ENCODE measurements at regions not wholly inside any gene's neighbourhood (a gene's known extent, or its start where the extent isn't known, plus 50 kb on each side); places are given as distances from the start of the nearest gene placed in this dataset.

DNA sequence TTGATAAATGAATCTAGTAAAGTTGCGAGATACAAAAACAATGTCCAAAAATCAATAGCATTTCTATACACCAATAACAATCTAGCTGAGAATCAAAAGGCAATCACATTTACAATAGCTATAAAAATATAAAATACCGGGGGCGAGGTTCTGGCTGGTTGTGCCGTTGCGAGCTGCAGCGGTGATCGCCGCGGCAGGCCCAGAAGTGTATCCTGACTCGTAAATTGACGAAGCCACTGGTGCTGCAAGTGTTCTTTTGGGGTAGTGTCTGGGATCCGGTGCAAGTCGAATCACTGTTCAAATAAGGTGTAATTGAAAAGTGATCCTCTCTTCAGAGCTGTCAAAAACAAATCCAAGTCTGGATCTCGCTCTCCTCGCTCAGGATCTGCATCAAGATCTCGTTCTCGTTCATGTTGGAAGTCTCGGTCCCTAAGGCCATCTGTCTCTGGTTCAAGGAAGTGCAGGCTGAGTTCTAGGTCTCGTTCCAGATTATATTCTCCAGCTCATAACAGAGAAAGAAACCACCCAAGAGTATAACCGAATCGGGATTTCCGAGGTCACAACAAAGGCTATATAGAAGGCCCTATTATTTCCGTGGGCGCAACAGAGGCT is 80.1 kb upstream of the STT3B start:
- H4K91ac ChIP-seq (ENCODE audit: insufficient read depth, low read depth, low read length), result no peak overlapping the region
- DNase-seq (no peak), ATAC-seq (ENCODE audit: low read depth) (no peak)
- no peak overlapping the region for H3K4ac ChIP-seq (ENCODE audit: low read depth, low read length)
- no peak overlapping the region for H3K4me2 ChIP-seq (ENCODE audit: low read depth, low read length)
- no peak overlapping the region for H3K4me3 ChIP-seq (ENCODE audit: insufficient read depth, low read depth, low read length)
- no peak overlapping the region for H4K8ac ChIP-seq (ENCODE audit: low read depth in 2 of 2, low read length in 2 of 2)
- no peaks in the 10 kb centered on the region for H3K79me1 ChIP-seq (ENCODE audit: low read depth in 1 of 2, low read length in 2 of 2)
- no peaks in the 10 kb centered on the region for H3K9me3 ChIP-seq (ENCODE audit: control insufficient read depth, insufficient read depth, low read length)
- CTCF ChIA-PET, result no interaction called here
- no peak overlapping the region for H2BK120ac ChIP-seq (ENCODE audit: low read depth, low read length)
- no peak overlapping the region for H3K23ac ChIP-seq (ENCODE audit: low read depth, low read length)
- dilution Hi-C loops (cut with HindIII; ENCODE audit: low sequenced_read_pairs, unreplicated experiment), result no loop called here
- POLR2A ChIA-PET (ENCODE audit: unreplicated experiment), result no interaction called here
- no peak overlapping the region for H3K14ac ChIP-seq (replicated peaks; ENCODE audit: low read depth, low read length)
- H3K9me1 ChIP-seq (ENCODE audit: insufficient read depth, low read length), result no peaks in the 10 kb centered on the region
- H4K5ac ChIP-seq (ENCODE audit: low read depth, low read length), result no peak overlapping the region
- TF ChIP-seq, protein P1, sequence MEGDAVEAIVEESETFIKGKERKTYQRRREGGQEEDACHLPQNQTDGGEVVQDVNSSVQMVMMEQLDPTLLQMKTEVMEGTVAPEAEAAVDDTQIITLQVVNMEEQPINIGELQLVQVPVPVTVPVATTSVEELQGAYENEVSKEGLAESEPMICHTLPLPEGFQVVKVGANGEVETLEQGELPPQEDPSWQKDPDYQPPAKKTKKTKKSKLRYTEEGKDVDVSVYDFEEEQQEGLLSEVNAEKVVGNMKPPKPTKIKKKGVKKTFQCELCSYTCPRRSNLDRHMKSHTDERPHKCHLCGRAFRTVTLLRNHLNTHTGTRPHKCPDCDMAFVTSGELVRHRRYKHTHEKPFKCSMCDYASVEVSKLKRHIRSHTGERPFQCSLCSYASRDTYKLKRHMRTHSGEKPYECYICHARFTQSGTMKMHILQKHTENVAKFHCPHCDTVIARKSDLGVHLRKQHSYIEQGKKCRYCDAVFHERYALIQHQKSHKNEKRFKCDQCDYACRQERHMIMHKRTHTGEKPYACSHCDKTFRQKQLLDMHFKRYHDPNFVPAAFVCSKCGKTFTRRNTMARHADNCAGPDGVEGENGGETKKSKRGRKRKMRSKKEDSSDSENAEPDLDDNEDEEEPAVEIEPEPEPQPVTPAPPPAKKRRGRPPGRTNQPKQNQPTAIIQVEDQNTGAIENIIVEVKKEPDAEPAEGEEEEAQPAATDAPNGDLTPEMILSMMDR (conservative IDR thresholded peaks at IDR 0.05; ENCODE audit: low read depth, low read length), result no peak
- TF ChIP-seq RAD21 (IDR thresholded peaks at IDR 0.05; ENCODE audit: low read length) (no peak), SMC3 (IDR thresholded peaks at IDR 0.05; ENCODE audit: low read depth, low read length) (no peak), RFX5 (IDR thresholded peaks at IDR 0.05; ENCODE audit: low read depth, low read length) (no peak), RCOR1 (IDR thresholded peaks at IDR 0.05; ENCODE audit: insufficient replicate concordance, low read length) (no peak), CEBPB (IDR thresholded peaks at IDR 0.05; ENCODE audit: low read depth, low read length) (no peak), CHD1 (IDR thresholded peaks at IDR 0.05; ENCODE audit: low read depth, low read length) (no peak), FOS (IDR thresholded peaks at IDR 0.05; ENCODE audit: low read depth, low read length) (no peak), MAZ (IDR thresholded peaks at IDR 0.05; ENCODE audit: borderline replicate concordance, low read depth, low read length) (no peak), ELK1 (IDR thresholded peaks at IDR 0.05; ENCODE audit: borderline replicate concordance, low read depth, low read length) (no peak), POLR2A (IDR thresholded peaks at IDR 0.05; ENCODE audit: low read depth, low read length) (no peak), MXI1 (IDR thresholded peaks at IDR 0.05; ENCODE audit: borderline replicate concordance, low read depth, low read length) (no peak), MAFK (IDR thresholded peaks at IDR 0.05; ENCODE audit: low read depth, low read length) (no peak), BHLHE40 (IDR thresholded peaks at IDR 0.05; ENCODE audit: low read depth, low read length) (no peak)
- TF ChIP-seq, protein P2, sequence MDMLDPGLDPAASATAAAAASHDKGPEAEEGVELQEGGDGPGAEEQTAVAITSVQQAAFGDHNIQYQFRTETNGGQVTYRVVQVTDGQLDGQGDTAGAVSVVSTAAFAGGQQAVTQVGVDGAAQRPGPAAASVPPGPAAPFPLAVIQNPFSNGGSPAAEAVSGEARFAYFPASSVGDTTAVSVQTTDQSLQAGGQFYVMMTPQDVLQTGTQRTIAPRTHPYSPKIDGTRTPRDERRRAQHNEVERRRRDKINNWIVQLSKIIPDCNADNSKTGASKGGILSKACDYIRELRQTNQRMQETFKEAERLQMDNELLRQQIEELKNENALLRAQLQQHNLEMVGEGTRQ (IDR thresholded peaks at IDR 0.05; ENCODE audit: low read depth, low read length), result no peak
- in situ Hi-C loops (cut with MboI; ENCODE audit: low sequenced_read_pairs), result no loop called here
- no peak overlapping the region for H3K9ac ChIP-seq (ENCODE audit: low read depth, low read length)
- no peak overlapping the region for H2AK5ac ChIP-seq (ENCODE audit: low read depth, low read length)
- no peak overlapping the region for H2AFZ ChIP-seq (replicated peaks; ENCODE audit: low read length, poor library complexity)
- no peaks in the 10 kb centered on the region for H3K36me3 ChIP-seq (ENCODE audit: control insufficient read depth, insufficient read depth, low read length)
- H2AK9ac ChIP-seq (replicated peaks; ENCODE audit: low read depth, low read length, poor library complexity), result no peak overlapping the region
- H2BK5ac ChIP-seq (ENCODE audit: low read depth, low read length, poor library complexity, severe bottlenecking), result no peak overlapping the region
- no peak overlapping the region for H2BK15ac ChIP-seq (ENCODE audit: low read depth, low read length)
- no peak overlapping the region for H3K56ac ChIP-seq (ENCODE audit: extremely low read depth, insufficient read depth, low read length)
- no peak overlapping the region for H3K27ac ChIP-seq (ENCODE audit: insufficient read depth, low read length)
- H4K20me1 ChIP-seq (ENCODE audit: insufficient read depth, low read length), result no peaks in the 10 kb centered on the region
- intact Hi-C loops (cut with micrococcal nuclease), result no loop called here
- no peak overlapping the region for H3K18ac ChIP-seq (ENCODE audit: low read depth, low read length)
- BruUV-seq (replicated peaks), result no TSS peak
- H2BK20ac ChIP-seq (ENCODE audit: low read depth, low read length), result no peak overlapping the region
- no peaks in the 10 kb centered on the region for H3K27me3 ChIP-seq (ENCODE audit: control insufficient read depth, insufficient read depth, low read length)
- WGBS, 2 experiments (ENCODE audit: extremely low coverage in 2 of 2, insufficient read length in 1 of 2), result 84% methylated on average over 3 of the region's 24 CpGs; no CpG with 5 or more reads in 1 of the 2 experiments
- H3K4me1 ChIP-seq (ENCODE audit: control insufficient read depth, insufficient read depth, low read length), result no peaks in the 10 kb centered on the region

Measured in IMR-90 (cell line).